IMR-90 (cell line): ENCODE measurements at regions not wholly inside any gene's neighbourhood (a gene's known extent, or its start where the extent isn't known, plus 50 kb on each side); places are given as distances from the start of the nearest gene placed in this dataset.

Experiments used
- ATAC-seq: fragments of 200-7000 bp; cut with Tn5 transposase; 2 replicates; pipeline ENCODE4 v1.9.1; 2020; ENCODE audit warnings: low read depth, mild to moderate bottlenecking, moderate library complexity
- BruUV-seq: library from RNA; stranded (reverse); fragments of 400-500 nt; replicated peaks from 2 replicates; lab custom pipeline; 2021; lab: Mats Ljungman, UMichigan
- CTCF ChIA-PET: fragments of 300-600 bp; formaldehyde crosslinking; extraction: SDS; loops from one replicate; lab custom pipeline; 2021; ENCODE audit warnings: antibody characterized with exemption; lab: Yijun Ruan, JAX
- POLR2A ChIA-PET: fragments of 300-600 bp; sonication (Branson Sonifier 250); formaldehyde crosslinking; loops from one replicate; lab custom pipeline; 2022; ENCODE audit warnings: antibody characterized with exemption; ENCODE audit not compliant: unreplicated experiment; lab: Charles Lee
- DNase-seq: peaks from one replicate; pipeline ENCODE4 v3.0.0; 2013
- H2AFZ ChIP-seq: replicated peaks from 2 replicates; pipeline ENCODE3; 2013; ENCODE audit warnings: low read length, mild to moderate bottlenecking; ENCODE audit not compliant: poor library complexity
- H2AK5ac ChIP-seq: 2 replicates; pipeline ENCODE4 v1.6.1; 2013; ENCODE audit warnings: low read depth, low read length, inconsistent platforms
- H2AK9ac ChIP-seq: replicated peaks from 2 replicates; pipeline ENCODE3; 2013; ENCODE audit warnings: mild to moderate bottlenecking, low read depth, low read length, moderate library complexity; ENCODE audit not compliant: poor library complexity
- H2BK120ac ChIP-seq: 2 replicates; pipeline ENCODE4 v1.6.1; 2013; ENCODE audit warnings: low read depth, low read length, inconsistent platforms
- H2BK15ac ChIP-seq: 3 replicates; pipeline ENCODE4 v1.6.1; 2013; ENCODE audit warnings: low read depth, low read length, inconsistent platforms
- H2BK20ac ChIP-seq: 2 replicates; pipeline ENCODE4 v1.6.1; 2013; ENCODE audit warnings: low read depth, mild to moderate bottlenecking, inconsistent platforms, low read length, moderate library complexity
- H2BK5ac ChIP-seq: 2 replicates; pipeline ENCODE4 v1.6.1; 2013; ENCODE audit warnings: mild to moderate bottlenecking, low read depth, low read length, inconsistent platforms; ENCODE audit not compliant: poor library complexity, severe bottlenecking
- H3K14ac ChIP-seq: replicated peaks from 2 replicates; pipeline ENCODE4 v1.6.1; 2013; ENCODE audit warnings: low read depth, low read length, inconsistent platforms
- H3K18ac ChIP-seq: 2 replicates; pipeline ENCODE4 v1.6.1; 2013; ENCODE audit warnings: low read depth, low read length, control low read depth
- H3K23ac ChIP-seq: 2 replicates; pipeline ENCODE4 v1.6.1; 2013; ENCODE audit warnings: low read depth, low read length, inconsistent platforms
- H3K27ac ChIP-seq: 2 replicates; pipeline ENCODE4 v1.5.1; 2013; ENCODE audit warnings: mild to moderate bottlenecking, control low read depth, low read length; ENCODE audit not compliant: insufficient read depth
- H3K27me3 ChIP-seq: 2 replicates; pipeline ENCODE4 v1.6.1; 2013; ENCODE audit warnings: low read length; ENCODE audit not compliant: control insufficient read depth, insufficient read depth
- H3K36me3 ChIP-seq: 2 replicates; pipeline ENCODE4 v1.6.1; 2013; ENCODE audit warnings: low read length, mixed read lengths; ENCODE audit not compliant: control insufficient read depth, insufficient read depth
- H3K4ac ChIP-seq: 2 replicates; pipeline ENCODE4 v1.6.1; 2013; ENCODE audit warnings: low read depth, low read length, inconsistent platforms
- H3K4me1 ChIP-seq: 2 replicates; pipeline ENCODE4 v1.6.1; 2013; ENCODE audit warnings: low read length, mixed read lengths; ENCODE audit not compliant: control insufficient read depth, insufficient read depth
- H3K4me2 ChIP-seq: 2 replicates; pipeline ENCODE4 v1.6.1; 2013; ENCODE audit warnings: low read depth, mild to moderate bottlenecking, control low read depth, low read length, moderate library complexity
- H3K4me3 ChIP-seq: 2 replicates; pipeline ENCODE4 v1.5.1; 2013; ENCODE audit warnings: low read depth, mild to moderate bottlenecking, control low read depth, low read length, moderate library complexity; ENCODE audit not compliant: insufficient read depth
- H3K56ac ChIP-seq: 2 replicates; pipeline ENCODE4 v1.6.1; 2013; ENCODE audit warnings: low read length, inconsistent platforms; ENCODE audit not compliant: insufficient read depth; ENCODE audit errors: extremely low read depth
- H3K79me1 ChIP-seq, 2 experiments: 2 replicates each; pipeline ENCODE4 v1.6.1; 2013; ENCODE audit warnings: low read length in 2 of 2, inconsistent platforms in 1 of 2, low read depth in 1 of 2
- H3K9ac ChIP-seq: 2 replicates; pipeline ENCODE4 v1.6.1; 2013; ENCODE audit warnings: low read depth, low read length, control low read depth
- H3K9me1 ChIP-seq: 2 replicates; pipeline ENCODE4 v1.6.1; 2013; ENCODE audit warnings: low read length, inconsistent platforms; ENCODE audit not compliant: insufficient read depth
- H3K9me3 ChIP-seq: 2 replicates; pipeline ENCODE4 v1.6.1; 2013; ENCODE audit warnings: low read length; ENCODE audit not compliant: control insufficient read depth, insufficient read depth
- H4K20me1 ChIP-seq: 2 replicates; pipeline ENCODE4 v1.6.1; 2013; ENCODE audit warnings: low read length, inconsistent platforms; ENCODE audit not compliant: insufficient read depth
- H4K5ac ChIP-seq: 2 replicates; pipeline ENCODE4 v1.6.1; 2013; ENCODE audit warnings: mild to moderate bottlenecking, low read depth, low read length, control low read depth
- H4K8ac ChIP-seq, 2 experiments: 2 replicates each; pipeline ENCODE4 v1.6.1; 2013; ENCODE audit warnings: low read depth in 2 of 2, low read length in 2 of 2, control low read depth in 1 of 2, inconsistent platforms in 1 of 2
- H4K91ac ChIP-seq: 2 replicates; pipeline ENCODE4 v1.6.1; 2013; ENCODE audit warnings: low read depth, low read length, inconsistent platforms; ENCODE audit not compliant: insufficient read depth
- CHD1 ChIP-seq: IDR thresholded peaks from 2 replicates; pipeline ENCODE4 v1.6.1; 2012; ENCODE audit warnings: low read depth, low read length, improper control_type of control experiment
- RCOR1 ChIP-seq: IDR thresholded peaks from 2 replicates; pipeline ENCODE4 v1.6.1; 2012; ENCODE audit warnings: mild to moderate bottlenecking, low read length, improper control_type of control experiment; ENCODE audit not compliant: insufficient replicate concordance
- RFX5 ChIP-seq: IDR thresholded peaks from 2 replicates; pipeline ENCODE4 v1.8.0; 2012; ENCODE audit warnings: low read depth, mild to moderate bottlenecking, low read length, moderate library complexity
- WGBS, 2 experiments: methylation state at CpG; one replicate each; pipeline versions ENCODE4 v1.1.5 to v1.1.7; 2013; ENCODE audit warnings: missing lambda C conversion rate in 2 of 2; ENCODE audit not compliant: insufficient read length in 1 of 2; ENCODE audit errors: extremely low coverage in 2 of 2; 5-methylcytosine and 5-hydroxymethylcytosine counted together
- dilution Hi-C: fragments of 300-500 bp; cut with HindIII; formaldehyde crosslinking; loops from one replicate; pipeline ENCODE4 v1.14.3; 2018; ENCODE audit warnings: low sequenced_read_pairs; ENCODE audit not compliant: unreplicated experiment
- in situ Hi-C: fragments of 300-500 bp; cut with MboI; formaldehyde crosslinking; loops from 3 replicates; pipeline ENCODE4 v1.14.3; 2019; ENCODE audit warnings: low sequenced_read_pairs, inconsistent platforms, mixed read lengths
- intact Hi-C: fragments of 100-400 bp; cut with micrococcal nuclease; formaldehyde crosslinking; loops from 2 replicates; pipeline ENCODE4 v1.10.0; 2022

DNA sequence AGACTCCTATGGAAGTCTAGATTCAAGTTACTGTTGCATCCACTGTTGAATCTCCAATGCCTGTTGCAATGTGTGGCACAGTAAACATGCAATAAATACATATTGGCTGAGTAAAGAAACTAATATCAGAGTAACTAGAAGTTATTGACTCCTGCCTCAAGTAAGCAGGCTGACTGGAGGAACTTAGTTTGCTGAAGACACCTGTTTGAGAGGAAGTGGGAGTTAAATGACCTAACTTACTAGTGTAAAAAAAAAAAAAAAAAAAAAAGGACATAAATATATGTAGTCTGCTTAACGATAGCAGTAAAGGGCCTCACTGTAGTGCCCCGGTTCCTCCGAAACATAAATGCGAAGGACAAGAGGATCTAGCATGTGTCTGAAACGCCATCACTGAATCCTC is 249.8 kb upstream of the PRDM1 start:
- Histone ChIP-seq H3K4me3 (no peak overlapping the region), H3K23ac (no peak overlapping the region), H4K8ac (no peak overlapping the region), H2AK5ac (no peak overlapping the region), H3K9me1 (no peaks in the 10 kb centered on the region), H3K18ac (no peak overlapping the region), H2BK120ac (no peak overlapping the region), H2AK9ac (no peak overlapping the region), H3K4ac (no peak overlapping the region), H2BK20ac (no peak overlapping the region), H3K27ac (no peak overlapping the region), H4K20me1 (no peaks in the 10 kb centered on the region), H4K91ac (no peak overlapping the region), H3K4me1 (no peaks in the 10 kb centered on the region; the same call in 1 of the 2 replicates), H3K9me3 (no peaks in the 10 kb centered on the region), H3K36me3 (no peaks in the 10 kb centered on the region), H3K9ac (no peak overlapping the region), H4K5ac (no peak overlapping the region), H2AFZ (no peak overlapping the region), H3K79me1 (no peaks in the 10 kb centered on the region), H3K4me2 (no peak overlapping the region), H2BK15ac (no peak overlapping the region), H3K14ac (no peak overlapping the region), H3K27me3 (no peaks in the 10 kb centered on the region), H3K56ac (no peak overlapping the region), H2BK5ac (no peak overlapping the region)
- CTCF ChIA-PET = no interaction called here
- dilution Hi-C loops = no loop called here
- POLR2A ChIA-PET = no interaction called here
- DNase-seq (no peak), ATAC-seq (no peak)
- in situ Hi-C loops = no loop called here
- TF ChIP-seq RFX5 (no peak), RCOR1 (no peak), CHD1 (no peak)
- WGBS, 2 experiments = no CpG with 5 or more reads among the region's 5 CpGs
- BruUV-seq = no TSS peak
- intact Hi-C loops = loop anchor here (10.0 kb wide), 1 partner anchor 352 kb away; no protein-coding TSS in a partner anchor
